OCI-LY3 (cell line): ENCODE measurements at regions not wholly inside any gene's neighbourhood (a gene's known extent, or its start where the extent isn't known, plus 50 kb on each side); places are given as distances from the start of the nearest gene placed in this dataset.
"Not testable (repeated sequence)": the region's sequence is repeated elsewhere in the genome, so short reads cannot be mapped to it uniquely, and the experiment has no call there.

Experiments
- H2AFZ ChIP-seq: fragments of 200-600, 300-600 bp; shearing (Covaris generic); 2 replicates; pipeline ENCODE4 v1.6.0; 2014; ENCODE audit warnings: antibody characterized with exemption, low read depth, low read length
- H3K27ac ChIP-seq: fragments of 200-600, 300-600 bp; sonication (generic); 2 replicates; pipeline ENCODE4 v1.5.1; 2014; ENCODE audit warnings: mild to moderate bottlenecking, low read length, moderate library complexity, mixed read lengths
- H3K27me3 ChIP-seq: fragments of 200-600, 300-600 bp; sonication (generic); 2 replicates; pipeline ENCODE4 v1.6.1; 2014; ENCODE audit warnings: low read depth, low read length, mixed read lengths
- H3K36me3 ChIP-seq: fragments of 200-600, 300-600 bp; sonication (generic); replicated peaks from 2 replicates; pipeline ENCODE3; 2014; ENCODE audit warnings: low read depth, low read length, mixed read lengths
- H3K4me1 ChIP-seq: fragments of 300-600, 200-600 bp; sonication (generic); 2 replicates; pipeline ENCODE4 v1.6.1; 2014; ENCODE audit warnings: low read length, mixed read lengths
- H3K4me2 ChIP-seq: fragments of 200-600, 300-600 bp; sonication (generic); 2 replicates; pipeline ENCODE4 v1.6.1; 2014; ENCODE audit warnings: low read length, mixed read lengths
- H3K4me3 ChIP-seq: fragments of 300-600, 200-600 bp; sonication (generic); 2 replicates; pipeline ENCODE4 v1.5.1; 2014; ENCODE audit warnings: antibody characterized with exemption, mild to moderate bottlenecking, low read length, moderate library complexity
- H3K79me2 ChIP-seq: fragments of 300-600, 200-600 bp; shearing (Covaris generic); 2 replicates; pipeline ENCODE4 v1.6.1; 2014; ENCODE audit warnings: mild to moderate bottlenecking, low read length, mixed read lengths
- H3K9ac ChIP-seq: fragments of 300-600, 200-600 bp; shearing (Covaris generic); 2 replicates; pipeline ENCODE4 v1.6.0; 2014; ENCODE audit warnings: mild to moderate bottlenecking, low read length, moderate library complexity
- H3K9me3 ChIP-seq: fragments of 200-600, 300-600 bp; shearing (Covaris generic); 2 replicates; pipeline ENCODE4 v1.6.1; 2014; ENCODE audit warnings: low read length, mixed read lengths; ENCODE audit not compliant: insufficient read depth
- H4K20me1 ChIP-seq: fragments of 200-600, 300-600 bp; sonication (generic); 2 replicates; pipeline ENCODE4 v1.6.1; 2016; ENCODE audit warnings: low read length, mixed read lengths; ENCODE audit not compliant: insufficient read depth
- CTCF ChIP-seq: fragments of 200-600, 300-600 bp; sonication (generic); IDR thresholded peaks from 2 replicates; pipeline ENCODE4 v1.5.1; 2014; ENCODE audit warnings: antibody characterized with exemption, low read length, low read depth
- EZH2phosphoT487 ChIP-seq: fragments of 200-600 bp; shearing (Covaris generic); IDR thresholded peaks from 2 replicates; pipeline ENCODE4 v1.6.1; 2018; ENCODE audit warnings: antibody characterized with exemption, mixed run types, low read depth

GRCh38 chr9:95573463-95573862 is 56.7 kb upstream of the PTCH1 start:
- Histone ChIP-seq H3K4me1 (no peaks in the 10 kb centered on the region), H3K9ac (no peak overlapping the region), H3K36me3 (no peaks in the 10 kb centered on the region), H3K27me3 (no peaks in the 10 kb centered on the region), H3K9me3 (no peaks in the 10 kb centered on the region), H3K4me3 (no peak overlapping the region), H2AFZ (no peak overlapping the region), H3K79me2 (no peaks in the 10 kb centered on the region), H4K20me1 (no peaks in the 10 kb centered on the region), H3K27ac (no peak overlapping the region), H3K4me2 (no peak overlapping the region)
- TF ChIP-seq EZH2phosphoT487 (no peak), CTCF (no peak)

DNA sequence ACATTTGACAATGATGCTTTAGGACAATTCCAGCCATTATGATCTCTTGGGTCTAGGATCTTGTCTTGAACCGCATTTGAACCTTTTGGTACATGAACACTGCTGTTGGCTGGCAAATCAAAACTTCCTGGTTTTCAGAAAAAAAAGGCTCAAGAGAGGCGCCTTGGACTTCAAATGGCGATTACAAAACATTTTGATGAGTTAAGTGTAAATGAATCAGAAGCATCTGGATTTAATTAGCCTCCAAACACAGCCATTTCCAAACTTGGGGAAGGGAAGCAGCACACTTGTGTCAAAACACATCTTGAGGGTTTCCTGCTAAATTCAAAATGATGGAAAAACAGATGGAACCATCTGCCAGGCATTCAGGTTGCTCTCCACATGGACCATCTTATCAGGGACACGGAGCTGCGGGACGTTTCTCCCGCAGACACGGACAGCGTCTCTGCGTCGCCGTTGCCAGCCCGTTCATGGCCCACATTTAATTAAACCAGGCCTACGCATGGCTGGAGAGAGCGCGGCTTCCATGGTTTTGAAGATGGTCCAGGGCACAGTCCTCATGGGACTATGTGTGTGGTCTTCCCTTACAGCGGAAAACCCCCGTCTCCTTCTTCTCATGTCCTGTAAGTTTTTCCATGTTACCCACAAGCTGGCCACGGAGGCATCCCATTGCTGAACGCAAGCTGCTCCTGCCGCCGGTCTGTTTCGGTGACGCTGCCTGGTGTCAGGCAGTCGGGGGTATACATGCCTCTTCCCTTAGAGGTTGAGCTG is 55.8 kb upstream of the PTCH1 start:
- no peaks in the 10 kb centered on the region for H3K4me1 ChIP-seq
- no peak overlapping the region for H3K27ac ChIP-seq
- H3K9me3 ChIP-seq, result no peaks in the 10 kb centered on the region
- TF ChIP-seq EZH2phosphoT487 (no peak), CTCF (no peak)
- H3K4me2 ChIP-seq, result no peak overlapping the region
- H3K36me3 ChIP-seq, result no peaks in the 10 kb centered on the region
- no peak overlapping the region for H3K9ac ChIP-seq
- no peaks in the 10 kb centered on the region for H4K20me1 ChIP-seq
- H3K27me3 ChIP-seq, result no peaks in the 10 kb centered on the region
- H3K79me2 ChIP-seq, result no peaks in the 10 kb centered on the region
- H3K4me3 ChIP-seq, result no peak overlapping the region
- H2AFZ ChIP-seq, result no peak overlapping the region

DNA sequence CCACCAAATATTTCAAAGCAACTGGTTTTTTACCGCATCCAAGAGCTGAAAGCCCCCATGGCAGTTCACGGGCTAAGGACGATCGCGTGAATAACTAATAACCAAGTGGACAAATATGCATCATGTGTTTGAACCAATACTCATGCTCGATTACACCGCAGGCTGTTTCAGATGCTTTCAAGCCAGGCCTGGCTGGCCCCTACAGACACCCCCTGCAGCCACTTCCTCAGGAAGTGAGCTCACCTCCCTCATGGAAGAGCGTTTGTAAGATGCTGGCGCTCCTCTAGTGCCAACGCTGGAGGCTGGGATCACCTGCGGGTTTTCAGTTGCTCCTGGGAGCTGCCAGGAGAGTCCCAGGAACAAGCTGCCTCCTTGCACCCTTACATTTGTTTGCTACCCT is 53.9 kb upstream of the PTCH1 start:
- no peaks in the 10 kb centered on the region for H3K79me2 ChIP-seq
- H3K36me3 ChIP-seq, result no peaks in the 10 kb centered on the region
- no peak overlapping the region for H3K4me2 ChIP-seq
- H4K20me1 ChIP-seq, result no peaks in the 10 kb centered on the region
- H3K9ac ChIP-seq, result no peak overlapping the region
- no peak overlapping the region for H3K27ac ChIP-seq
- H3K27me3 ChIP-seq, result no peaks in the 10 kb centered on the region
- H3K4me3 ChIP-seq, result no peak overlapping the region
- TF ChIP-seq CTCF (no peak), EZH2phosphoT487 (no peak)
- H3K9me3 ChIP-seq, result no peaks in the 10 kb centered on the region
- H2AFZ ChIP-seq, result no peak overlapping the region
- H3K4me1 ChIP-seq, result no peaks in the 10 kb centered on the region

DNA sequence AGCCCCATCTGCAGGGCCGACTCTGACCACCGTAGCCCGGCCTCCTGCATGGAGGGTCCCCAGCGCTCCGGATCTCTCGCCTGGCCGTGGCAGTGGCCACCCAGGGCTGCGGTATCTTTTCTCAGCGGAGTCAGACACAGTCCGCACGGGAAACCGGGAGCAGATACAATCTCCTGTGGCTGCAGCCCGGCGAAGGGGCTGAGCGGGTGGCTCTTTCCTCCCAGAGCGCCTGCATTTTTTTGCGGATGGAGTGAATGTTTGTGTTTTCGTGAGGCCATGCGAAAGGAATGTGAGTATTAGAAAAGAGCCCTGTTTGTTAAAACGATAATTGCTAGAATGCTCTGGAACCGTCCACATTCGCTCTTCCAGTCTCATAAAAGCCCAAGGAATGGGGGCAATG is 53.4 kb upstream of the PTCH1 start:
- no peaks in the 10 kb centered on the region for H4K20me1 ChIP-seq
- no peak overlapping the region for H3K9ac ChIP-seq
- no peaks in the 10 kb centered on the region for H3K9me3 ChIP-seq
- H3K36me3 ChIP-seq, result no peaks in the 10 kb centered on the region
- TF ChIP-seq EZH2phosphoT487, result no peak
- no peak for TF ChIP-seq CTCF
- no peaks in the 10 kb centered on the region for H3K27me3 ChIP-seq
- H3K4me3 ChIP-seq, result no peak overlapping the region
- no peaks in the 10 kb centered on the region for H3K4me1 ChIP-seq
- no peaks in the 10 kb centered on the region for H3K79me2 ChIP-seq
- no peak overlapping the region for H3K4me2 ChIP-seq
- no peak overlapping the region for H2AFZ ChIP-seq
- H3K27ac ChIP-seq, result no peak overlapping the region

- not testable (repeated sequence) for H3K4me1 ChIP-seq, H3K4me3 ChIP-seq, H3K79me2 ChIP-seq, H3K27ac ChIP-seq, H3K27me3 ChIP-seq, H4K20me1 ChIP-seq, H3K4me2 ChIP-seq, H3K9ac ChIP-seq, H3K36me3 ChIP-seq, H3K9me3 ChIP-seq, H2AFZ ChIP-seq
These were observed 52.0 kb upstream of the PTCH1 start for GRCh38 chr9:95568735-95569134.
